GM19351 (cell line): ENCODE measurements at regions not wholly inside any gene's neighbourhood (a gene's known extent, or its start where the extent isn't known, plus 50 kb on each side); places are given as distances from the start of the nearest gene placed in this dataset.
"Not testable (repeated sequence)": the region's sequence is repeated elsewhere in the genome, so short reads cannot be mapped to it uniquely, and the experiment has no call there.

ENCODE experiments used
- ATAC-seq: cut with Tn5 transposase; IDR thresholded peaks from one replicate; pipeline ENCODE4 v1.9.1; 2021; ENCODE audit warnings: mild to moderate bottlenecking, moderate library complexity; ENCODE audit not compliant: unreplicated experiment

- no peak for ATAC-seq
Measured at GRCh38 chr7:89761173-89761572, 393.1 kb upstream of the STEAP1 start.

DNA sequence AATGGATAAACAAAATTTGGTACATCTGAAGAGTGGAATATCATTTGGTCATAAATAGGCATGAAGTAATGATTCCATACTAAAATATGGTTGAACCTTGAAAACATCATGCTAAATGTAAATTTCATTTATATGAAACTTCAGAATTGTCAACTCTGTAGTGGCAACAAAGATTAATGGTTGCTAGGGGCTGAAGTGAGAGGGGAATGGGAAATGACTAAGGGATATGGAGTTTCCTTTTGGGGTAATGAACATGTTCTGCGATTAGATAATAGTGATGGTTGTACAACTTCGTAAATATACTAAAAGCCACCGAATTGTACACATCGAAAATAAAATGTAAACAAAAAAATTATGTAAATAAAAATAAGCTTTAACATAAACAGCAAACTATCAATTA, 384.1 kb upstream of the STEAP1 start:
- no peak for ATAC-seq

DNA sequence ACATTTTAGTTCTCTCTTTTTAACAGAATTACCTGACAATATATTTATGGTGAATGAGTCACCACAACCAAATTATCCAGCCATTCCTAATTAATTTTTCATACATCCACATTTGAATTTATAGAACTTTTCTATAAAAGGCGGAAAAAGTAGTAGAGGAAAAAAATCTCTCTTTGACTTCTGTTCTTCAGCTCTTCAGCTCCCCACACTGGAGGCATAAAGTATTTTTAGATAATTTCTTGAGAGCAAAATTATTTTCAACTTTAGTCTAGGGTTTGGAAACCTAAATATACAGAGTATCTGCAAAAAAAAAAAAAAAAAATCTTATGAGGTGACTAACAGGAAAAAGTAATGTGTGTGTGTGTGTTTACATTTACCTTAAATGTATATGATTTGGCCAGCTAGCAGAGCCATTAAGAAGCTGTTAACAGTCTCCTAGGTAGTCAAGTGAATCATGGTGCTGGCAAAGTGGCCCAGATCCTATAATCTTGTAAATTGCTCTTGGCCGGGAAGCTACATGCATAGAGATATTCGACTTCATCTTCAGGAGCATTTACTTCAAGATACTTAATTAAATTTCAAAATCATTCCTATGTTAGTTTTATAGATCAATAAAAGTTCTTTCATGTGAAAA, 383.1 kb upstream of the STEAP1 start:
- no peak for ATAC-seq

GRCh38 chr7:89772276-89772675, 382.0 kb upstream of the STEAP1 start:
- no peak for ATAC-seq

DNA sequence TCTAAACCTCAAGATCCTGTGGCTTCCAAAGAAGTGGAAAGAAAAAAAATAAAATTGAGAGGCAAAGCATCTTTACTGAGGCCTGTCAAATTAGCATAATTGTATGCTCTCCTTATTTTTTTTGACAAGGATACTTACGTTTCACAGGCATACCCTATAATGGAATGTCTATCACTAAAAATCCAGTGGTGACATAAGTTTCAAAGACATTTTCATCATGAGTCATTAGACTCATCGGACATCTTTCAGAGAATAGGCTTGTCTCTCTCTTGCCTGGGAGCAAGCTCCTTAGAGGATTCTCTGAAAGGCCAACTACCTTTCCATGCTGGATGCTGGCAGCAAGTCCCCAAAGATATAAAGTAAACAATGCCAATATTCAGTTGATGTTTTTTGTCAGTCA, 380.7 kb upstream of the STEAP1 start:
- no peak for ATAC-seq

DNA sequence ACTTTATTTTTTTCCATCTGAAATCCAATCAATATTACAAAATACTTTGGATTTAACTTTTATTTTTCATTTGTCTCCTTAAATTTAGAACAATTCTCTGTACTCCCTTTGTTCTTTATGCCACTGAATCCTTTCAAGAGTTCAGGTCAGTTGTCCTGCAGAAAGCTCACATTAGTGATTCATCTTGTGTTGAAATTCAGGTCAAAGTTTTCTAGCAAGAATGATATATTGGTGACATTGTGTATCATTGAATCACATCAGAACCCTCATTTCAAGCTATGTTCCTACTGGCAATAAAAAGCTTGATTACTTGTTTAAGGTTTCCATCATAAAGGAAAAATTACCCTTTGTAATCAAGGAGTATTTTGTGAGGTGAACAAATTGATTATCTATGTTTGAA, 378.8 kb upstream of the STEAP1 start:
- no peak for ATAC-seq

DNA sequence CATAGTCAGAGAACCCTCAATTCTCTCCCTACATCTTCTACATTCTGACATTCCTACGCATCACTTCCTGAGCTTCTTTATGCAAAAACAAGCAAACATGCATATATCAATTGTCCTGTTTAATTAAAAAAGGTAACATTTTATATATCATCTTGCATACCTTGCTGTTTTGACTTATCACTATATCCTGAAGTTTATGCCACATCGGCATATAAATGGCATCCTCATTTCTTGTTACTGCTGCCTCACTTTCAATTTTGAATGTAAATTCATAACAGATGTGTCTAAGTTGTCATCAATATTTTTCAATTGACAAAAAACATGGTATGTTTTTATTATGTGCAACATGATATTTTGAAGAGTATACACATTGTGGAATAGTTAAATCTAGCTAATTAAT, 377.3 kb upstream of the STEAP1 start:
- ATAC-seq = no peak

DNA sequence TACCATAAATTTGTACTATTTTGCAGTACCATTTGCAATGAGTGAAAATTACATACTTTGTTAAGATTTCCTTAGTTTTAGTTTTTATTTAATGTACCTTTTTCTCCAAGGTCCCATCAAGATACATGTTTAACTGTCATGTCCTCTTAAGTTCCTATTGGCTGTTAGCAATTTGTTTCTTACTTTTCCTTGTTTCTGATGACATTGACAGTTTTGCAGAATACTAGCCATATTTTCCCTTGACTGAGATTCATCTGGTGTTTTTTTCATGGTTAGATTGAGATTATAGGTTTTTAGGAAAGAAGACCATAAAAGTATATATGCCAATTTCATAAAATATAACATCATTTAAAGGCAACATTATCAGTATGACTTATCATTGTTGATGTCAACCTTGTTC, 376.8 kb upstream of the STEAP1 start:
- no peak for ATAC-seq

- no peak for ATAC-seq
Measured at GRCh38 chr7:89780291-89780690, 374.0 kb upstream of the STEAP1 start.

- no peak for ATAC-seq
Measured at GRCh38 chr7:89796481-89796880, 357.8 kb upstream of the STEAP1 start.

DNA sequence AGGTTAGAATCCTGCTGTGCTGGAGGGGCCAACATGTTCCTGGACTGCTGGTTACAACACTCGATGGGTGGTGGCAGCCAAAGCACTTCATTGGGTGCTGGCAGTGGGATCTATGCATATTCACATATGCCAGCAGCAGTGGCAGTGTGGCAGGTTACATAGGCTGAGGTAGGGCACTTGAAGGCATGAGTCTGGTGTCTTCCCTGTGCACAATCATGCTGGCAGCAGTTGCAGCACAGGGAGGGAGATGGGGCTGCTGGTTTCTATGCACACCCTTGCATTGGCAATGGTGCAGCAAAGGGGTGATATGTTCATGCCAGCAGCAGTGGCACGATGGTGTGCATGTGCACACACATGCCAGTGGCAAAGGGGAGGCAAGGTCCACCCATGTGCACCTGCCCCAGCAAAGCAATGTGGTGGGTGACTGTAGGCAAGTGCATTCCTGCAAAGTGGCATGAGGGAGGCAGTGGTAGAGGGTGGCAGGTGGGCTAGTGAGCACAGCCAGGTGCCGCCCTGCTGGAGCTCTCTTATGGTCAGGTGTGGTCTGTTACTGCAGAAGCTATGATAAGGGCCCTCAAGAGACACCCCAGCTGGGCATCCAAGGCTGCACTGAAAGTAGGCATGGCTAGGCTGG, 356.2 kb upstream of the STEAP1 start:
- no peak for ATAC-seq

- no peak for ATAC-seq
Measured at GRCh38 chr7:89798599-89798996, 355.7 kb upstream of the STEAP1 start.

- ATAC-seq = no peak
Measured at GRCh38 chr7:89800761-89801160, 353.5 kb upstream of the STEAP1 start.

GRCh38 chr7:89809291-89809690, 345.0 kb upstream of the STEAP1 start:
- ATAC-seq = no peak

GRCh38 chr7:89813081-89813480, 341.2 kb upstream of the STEAP1 start:
- ATAC-seq = no peak

DNA sequence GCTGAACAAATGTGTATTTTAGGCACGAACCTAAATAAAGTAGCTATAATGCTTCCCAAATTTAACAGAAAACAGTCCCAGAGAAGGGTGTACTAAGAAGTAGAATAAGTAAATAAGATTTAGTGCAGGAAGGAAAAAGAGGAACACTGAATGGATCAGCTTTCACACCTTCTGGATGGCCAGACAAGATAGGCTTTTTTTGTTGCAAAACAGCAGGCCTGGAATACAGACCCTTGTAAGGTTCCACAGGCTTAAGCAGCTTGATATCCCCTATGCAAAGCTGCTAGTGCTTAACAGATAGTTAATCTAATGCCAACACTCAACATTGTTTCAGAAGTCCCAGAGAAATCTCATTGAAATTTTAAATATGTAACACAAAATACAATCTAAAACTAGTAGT, 328.1 kb upstream of the STEAP1 start:
- ATAC-seq = no peak

DNA sequence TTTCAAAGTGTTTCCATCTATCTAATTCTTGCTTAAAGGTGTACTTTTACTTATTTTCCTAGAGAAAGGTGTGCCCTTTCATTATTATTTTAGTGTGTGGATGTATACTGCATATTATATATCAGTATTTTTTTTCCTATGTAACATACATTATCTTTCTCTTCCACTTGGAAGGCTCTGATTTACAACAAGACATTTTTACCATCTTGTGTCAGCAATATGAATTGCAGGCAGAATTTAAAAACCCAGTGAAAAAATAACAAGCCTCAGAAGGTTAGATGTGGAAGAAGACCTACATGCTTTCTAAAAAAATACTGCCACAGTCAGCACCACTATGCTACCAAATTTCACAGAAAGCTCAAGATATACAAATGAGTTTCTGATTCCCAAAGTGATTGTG, 327.7 kb upstream of the STEAP1 start:
- no peak for ATAC-seq

GRCh38 chr7:89837515-89837914, 316.8 kb upstream of the STEAP1 start:
- ATAC-seq = no peak

DNA sequence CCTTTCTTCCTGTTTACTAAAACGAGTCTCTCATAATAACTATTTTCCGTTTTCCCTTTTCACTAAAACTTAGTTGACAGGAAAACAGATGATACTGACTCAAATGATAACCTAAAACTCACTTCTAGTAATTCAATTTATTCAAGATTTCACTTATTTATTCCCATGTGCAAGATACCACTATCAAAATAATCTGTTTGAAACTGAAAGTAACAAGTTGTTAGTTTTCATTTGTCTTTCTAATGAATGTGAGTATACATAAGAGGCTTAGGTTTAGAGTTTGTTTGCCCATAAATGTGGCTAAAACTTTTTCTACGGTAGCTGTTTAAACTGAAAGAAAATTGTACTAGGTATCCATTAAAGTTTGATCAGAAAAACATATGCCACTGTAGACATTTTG, 314.9 kb upstream of the STEAP1 start:
- ATAC-seq = peak; percentile 60

DNA sequence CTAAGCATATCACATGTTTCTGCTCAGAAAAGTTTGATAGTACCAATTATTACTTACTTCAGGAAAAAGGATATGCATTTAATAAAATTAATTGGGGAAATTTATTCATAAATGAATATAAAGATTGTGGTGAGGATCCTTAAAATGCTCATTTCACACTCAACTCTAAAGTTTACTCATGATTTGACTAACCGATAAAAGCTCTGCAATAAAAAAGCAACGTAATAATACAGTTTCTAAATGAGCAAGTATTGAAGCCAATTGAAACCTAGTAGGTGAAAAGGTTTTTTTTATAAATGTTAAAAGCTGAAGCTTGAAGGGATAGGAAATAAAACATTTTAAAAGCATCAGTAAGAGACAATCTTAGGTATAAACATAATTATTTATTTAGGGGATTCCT, 308.3 kb upstream of the STEAP1 start:
- no peak for ATAC-seq

DNA sequence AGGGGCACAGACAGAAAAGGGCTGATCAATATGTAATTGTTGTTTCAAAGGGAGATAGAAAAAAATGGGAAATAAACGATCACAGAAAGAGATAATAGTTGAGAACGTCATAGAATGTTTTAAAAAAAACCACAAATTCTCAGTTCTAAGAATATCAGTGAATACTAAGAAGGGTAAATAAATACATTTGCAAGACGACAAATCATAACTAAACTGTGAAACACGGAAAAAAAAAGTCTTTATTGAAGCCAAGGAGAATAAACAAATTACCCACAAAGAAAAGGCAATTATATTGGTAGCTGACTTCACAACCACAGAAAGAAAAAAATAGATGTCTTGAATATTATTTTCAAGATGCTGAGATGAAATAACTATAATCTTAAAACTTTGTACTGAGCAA, 305.2 kb upstream of the STEAP1 start:
- peak; percentile 51 for ATAC-seq

- not testable (repeated sequence) for ATAC-seq
Measured at GRCh38 chr7:89857053-89857452, 297.2 kb upstream of the STEAP1 start.

DNA sequence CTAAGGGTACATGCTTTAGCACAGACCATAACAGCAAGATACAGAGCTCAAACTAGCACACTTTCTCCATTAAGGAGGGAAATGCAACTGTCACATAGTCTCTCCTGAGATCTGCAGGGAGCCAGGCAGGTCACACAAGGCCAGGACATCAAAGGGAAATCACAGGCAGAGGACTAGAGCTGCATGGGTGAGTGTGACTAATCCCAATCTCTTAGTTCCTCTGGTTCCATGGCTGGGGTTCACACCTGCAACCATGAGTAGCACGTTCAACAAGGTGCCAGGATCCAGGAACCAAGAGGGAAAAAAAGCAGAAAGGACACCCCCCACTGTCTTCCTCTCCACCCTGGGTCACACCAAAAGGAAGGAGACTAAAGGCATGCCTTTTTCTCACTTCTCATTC, 296.5 kb upstream of the STEAP1 start:
- no peak for ATAC-seq
